ENCODE measurements at regions not wholly inside any gene's neighbourhood (a gene's known extent, or its start where the extent isn't known, plus 50 kb on each side); places are given as distances from the start of the nearest gene placed in this dataset.

- DNase-seq (ENCODE audit: low spot score): no peak
- no peaks in the 10 kb centered on the region for H3K4me1 ChIP-seq (ENCODE audit: control insufficient read depth in 4 of 4, insufficient read depth in 4 of 4, low read length in 3 of 4)
- 88% methylated on average over 2 of the region's 2 CpGs for WGBS
Measured at GRCh38 chr1:60797351-60797750, 285.0 kb upstream of the NFIA start.

GRCh38 chr1:60791226-60791625 is 291.1 kb upstream of the NFIA start:
- H3K9ac ChIP-seq (ENCODE audit: low read depth in 1 of 2, low read length in 2 of 2): no peak overlapping the region
- H3K36me3 ChIP-seq (ENCODE audit: control insufficient read depth in 4 of 4, insufficient read depth in 3 of 4, low read depth in 1 of 4, low read length in 3 of 4): no peaks in the 10 kb centered on the region
- no peak overlapping the region for H3K4me3 ChIP-seq (ENCODE audit: low read depth in 1 of 3, low read length in 3 of 3)
- 88% methylated on average over 5 of the region's 5 CpGs for WGBS
- H3K27ac ChIP-seq (ENCODE audit: low read depth in 1 of 2, low read length in 2 of 2): no peak overlapping the region
- DNase-seq (ENCODE audit: low spot score): no peak
- H3K9me3 ChIP-seq (ENCODE audit: control insufficient read depth in 4 of 4, low read length in 3 of 4): no peaks in the 10 kb centered on the region
- no peaks in the 10 kb centered on the region for H3K4me1 ChIP-seq (ENCODE audit: control insufficient read depth in 4 of 4, insufficient read depth in 4 of 4, low read length in 3 of 4)
- H3K27me3 ChIP-seq (ENCODE audit: control insufficient read depth in 4 of 4, insufficient read depth in 4 of 4, low read length in 3 of 4): no peaks in the 10 kb centered on the region
- TF ChIP-seq JUND (IDR thresholded peaks at IDR 0.05) (no peak), ATF3 (IDR thresholded peaks at IDR 0.05) (no peak), GABPA (IDR thresholded peaks at IDR 0.05 in 1 of 2, conservative IDR thresholded peaks at IDR 0.05 in 1 of 2) (no peak), RAD21 (IDR thresholded peaks at IDR 0.05) (no peak), SP1 (IDR thresholded peaks at IDR 0.05) (no peak), EGR1 (IDR thresholded peaks at IDR 0.05; ENCODE audit: low read depth in 2 of 2) (no peak), FOXA2 (IDR thresholded peaks at IDR 0.05) (no peak), HNF4A (conservative IDR thresholded peaks at IDR 0.05) (no peak), ZBTB33 (IDR thresholded peaks at IDR 0.05) (no peak)

More at GRCh38 chr1:60797351-60797750, 285.0 kb upstream of the NFIA start:
- H3K9me3 ChIP-seq (ENCODE audit: control insufficient read depth in 4 of 4, low read length in 3 of 4): no peaks in the 10 kb centered on the region
- H3K36me3 ChIP-seq (ENCODE audit: control insufficient read depth in 4 of 4, insufficient read depth in 3 of 4, low read depth in 1 of 4, low read length in 3 of 4): no peaks in the 10 kb centered on the region
- no peak overlapping the region for H3K4me3 ChIP-seq (ENCODE audit: low read depth in 1 of 3, low read length in 3 of 3)
- no peak overlapping the region for H3K9ac ChIP-seq (ENCODE audit: low read depth in 1 of 2, low read length in 2 of 2)
- no peak for TF ChIP-seq FOXA2 (IDR thresholded peaks at IDR 0.05)
- TF ChIP-seq SP1 (IDR thresholded peaks at IDR 0.05): no peak
- no peak for TF ChIP-seq REST (IDR thresholded peaks at IDR 0.05)
- TF ChIP-seq MAX (IDR thresholded peaks at IDR 0.05): no peak
- TF ChIP-seq RAD21 (IDR thresholded peaks at IDR 0.05): no peak
- TF ChIP-seq GABPA (IDR thresholded peaks at IDR 0.05 in 1 of 2, conservative IDR thresholded peaks at IDR 0.05 in 1 of 2): no peak
- TF ChIP-seq HNF4A (conservative IDR thresholded peaks at IDR 0.05): no peak
- no peak for TF ChIP-seq YY1 (IDR thresholded peaks at IDR 0.05)
- TF ChIP-seq NR2F2 (IDR thresholded peaks at IDR 0.05): no peak
- TF ChIP-seq TAF1 (conservative IDR thresholded peaks at IDR 0.05): no peak
- TF ChIP-seq CTCF (IDR thresholded peaks at IDR 0.05; ENCODE audit: low read depth, low read length, missing input control): no peak
- no peak for TF ChIP-seq RXRA (IDR thresholded peaks at IDR 0.05)
- H3K27ac ChIP-seq (ENCODE audit: low read depth in 1 of 2, low read length in 2 of 2): no peak overlapping the region
- no peaks in the 10 kb centered on the region for H3K27me3 ChIP-seq (ENCODE audit: control insufficient read depth in 4 of 4, insufficient read depth in 4 of 4, low read length in 3 of 4)
